Endothelial cell of umbilical vein (primary cell): ENCODE measurements at regions not wholly inside any gene's neighbourhood (a gene's known extent, or its start where the extent isn't known, plus 50 kb on each side); places are given as distances from the start of the nearest gene placed in this dataset.

Experiments
- BruUV-seq: library from RNA; stranded (reverse); fragments of 400-500 nt; replicated peaks from 2 replicates; lab custom pipeline; 2021; lab: Mats Ljungman, UMichigan
- CTCF ChIA-PET: fragments of 300-600, 350-600 bp; sonication (Branson Sonifier 250); formaldehyde crosslinking; loops from one replicate; lab custom pipeline; 2021; ENCODE audit warnings: antibody characterized with exemption, inconsistent platforms; lab: Charles Lee
- POLR2A ChIA-PET: fragments of 300-600, 350-600 bp; sonication (Branson Sonifier 250); formaldehyde crosslinking; loops from one replicate; lab custom pipeline; 2021; ENCODE audit warnings: antibody characterized with exemption, inconsistent platforms; lab: Charles Lee
- DNase-seq: peaks from one replicate; pipeline ENCODE4 v3.0.0-alpha.2; 2011; ENCODE audit warnings: low read depth, low spot score
- FAIRE-seq: peaks from 2 replicates; lab custom pipeline; 2011; peaks lifted over from hg19 to GRCh38; lab: Jason Lieb, UNC
- H2AFZ ChIP-seq: 2 replicates; pipeline ENCODE4 v1.6.0; 2012; ENCODE audit warnings: low read depth, low read length, control low read depth, inconsistent platforms
- H3K27ac ChIP-seq: 2 replicates; pipeline ENCODE4 v1.5.1; 2011; ENCODE audit warnings: low read depth, mild to moderate bottlenecking, control low read depth, low read length, moderate library complexity; ENCODE audit not compliant: insufficient read depth
- H3K27me3 ChIP-seq, 2 experiments: 2 replicates each; pipeline versions ENCODE4 v1.6.0 to v1.6.1; 2011; ENCODE audit warnings: low read length in 2 of 2, mixed read lengths in 1 of 2; ENCODE audit not compliant: control insufficient read depth in 2 of 2, insufficient read depth in 2 of 2
- H3K36me3 ChIP-seq, 2 experiments: 2 replicates in 1 of 2; 3 replicates in 1 of 2; pipeline ENCODE4 v1.5.1; 2011; ENCODE audit warnings: low read length in 2 of 2, mild to moderate bottlenecking in 1 of 2, moderate library complexity in 1 of 2; ENCODE audit not compliant: control insufficient read depth in 2 of 2, insufficient read depth in 2 of 2; ENCODE audit errors: extremely low read depth in 1 of 2
- H3K4me1 ChIP-seq: 3 replicates; pipeline ENCODE4 v1.5.1; 2011; ENCODE audit warnings: mild to moderate bottlenecking, low read length; ENCODE audit not compliant: control insufficient read depth, insufficient read depth; ENCODE audit errors: extremely low read depth
- H3K4me2 ChIP-seq: 2 replicates; pipeline ENCODE4 v1.6.1; 2011; ENCODE audit warnings: low read length, control low read depth, mixed read lengths; ENCODE audit not compliant: insufficient read depth
- H3K4me3 ChIP-seq, 3 experiments: fragments of 200-600 bp in 1 of 3; sonication (generic), shearing (Covaris generic) in 1 of 3; replicated peaks in 1 of 3; 2 replicates each; pipeline ENCODE4 v1.5.1; 2011 to 2016; ENCODE audit warnings: control low read depth in 3 of 3, low read length in 3 of 3, mild to moderate bottlenecking in 2 of 3, inconsistent platforms in 1 of 3, low read depth in 1 of 3, moderate library complexity in 1 of 3; ENCODE audit not compliant: insufficient read depth in 1 of 3
- H3K79me2 ChIP-seq: 2 replicates; pipeline ENCODE4 v1.6.0; 2012; ENCODE audit warnings: low read length, inconsistent platforms; ENCODE audit not compliant: control insufficient read depth, insufficient read depth
- H3K9ac ChIP-seq: replicated peaks from 2 replicates; pipeline ENCODE3; 2011; ENCODE audit warnings: low read length, control low read depth; ENCODE audit not compliant: insufficient read depth; ENCODE audit errors: extremely low read depth
- H3K9me1 ChIP-seq: replicated peaks from 3 replicates; pipeline ENCODE4 v1.6.0; 2011; ENCODE audit warnings: mild to moderate bottlenecking, low read length; ENCODE audit not compliant: control insufficient read depth, insufficient read depth; ENCODE audit errors: extremely low read depth
- H3K9me3 ChIP-seq: replicated peaks from 2 replicates; pipeline ENCODE4 v1.5.1; 2012; ENCODE audit warnings: low read length, inconsistent platforms; ENCODE audit not compliant: control insufficient read depth, insufficient read depth
- H4K20me1 ChIP-seq: replicated peaks from 2 replicates; pipeline ENCODE3; 2011; ENCODE audit warnings: mild to moderate bottlenecking, low read length; ENCODE audit not compliant: control insufficient read depth, insufficient read depth; ENCODE audit errors: extremely low read depth
- CTCF ChIP-seq, 2 donors: IDR thresholded peaks; 1 replicate in 1 of 2; 2 replicates in 1 of 2; pipeline ENCODE4 v1.5.1; 2011; ENCODE audit warnings: low read length in 2 of 2, mild to moderate bottlenecking in 2 of 2, moderate library complexity in 2 of 2, control low read depth in 1 of 2, inconsistent platforms in 1 of 2, low read depth in 1 of 2; ENCODE audit not compliant: insufficient read depth in 1 of 2; ENCODE audit errors: extremely low read depth in 1 of 2
- EZH2 ChIP-seq: IDR thresholded peaks from 2 replicates; pipeline ENCODE4 v1.6.1; 2012; ENCODE audit warnings: borderline replicate concordance, low read depth, mild to moderate bottlenecking, moderate library complexity, low read length, inconsistent platforms; ENCODE audit not compliant: severe bottlenecking
- FOS ChIP-seq: IDR thresholded peaks from 2 replicates; pipeline ENCODE4 v1.6.1; 2011; ENCODE audit warnings: mild to moderate bottlenecking, low read length, moderate library complexity, borderline replicate concordance; ENCODE audit not compliant: insufficient read depth
- GATA2 ChIP-seq: IDR thresholded peaks from 2 replicates; pipeline ENCODE4 v1.7.0; 2011; ENCODE audit warnings: low read depth, mild to moderate bottlenecking, moderate library complexity, mixed read lengths, low read length; ENCODE audit not compliant: insufficient read length, insufficient read depth
- JUN ChIP-seq: IDR thresholded peaks from 2 replicates; pipeline ENCODE4 v1.6.1; 2011; ENCODE audit warnings: borderline replicate concordance, low read depth; ENCODE audit not compliant: insufficient read length, insufficient read depth
- MAX ChIP-seq: IDR thresholded peaks from 2 replicates; pipeline ENCODE4 v1.6.1; 2011; ENCODE audit not compliant: insufficient read depth, insufficient read length
- MYC ChIP-seq: IDR thresholded peaks from one replicate; pipeline ENCODE4 v1.6.1; 2011; ENCODE audit warnings: mild to moderate bottlenecking, low read depth, low read length
- POLR2A ChIP-seq: IDR thresholded peaks from 2 replicates; pipeline ENCODE4 v1.6.1; 2012; ENCODE audit warnings: low read depth, mild to moderate bottlenecking, control low read depth, low read length
- POLR2AphosphoS5 ChIP-seq: IDR thresholded peaks from 2 replicates; pipeline ENCODE4 v1.6.1; 2012; ENCODE audit warnings: low read depth, mild to moderate bottlenecking, control low read depth, low read length, moderate library complexity; ENCODE audit not compliant: insufficient read depth
- dilution Hi-C: fragments of 300-500 bp; cut with MboI; formaldehyde crosslinking; loops from one replicate; pipeline ENCODE4 v1.15.0; 2019; ENCODE audit warnings: low sequenced_read_pairs; ENCODE audit not compliant: extremely low pct_ligation_motif_present
- intact Hi-C: fragments of 100-400 bp; cut with micrococcal nuclease; formaldehyde crosslinking; loops from one replicate; pipeline ENCODE4 v1.10.0; 2022

- ChIA-PET CTCF (no interaction called here), POLR2A (no interaction called here)
- intact Hi-C loops (no loop called here), dilution Hi-C loops (no loop called here)
- H2AFZ ChIP-seq, result no peak overlapping the region
- H3K79me2 ChIP-seq, result no peaks in the 10 kb centered on the region
- FAIRE-seq (no peak), DNase-seq (no peak)
- H3K36me3 ChIP-seq, result no peaks in the 10 kb centered on the region
- no peaks in the 10 kb centered on the region for H4K20me1 ChIP-seq
- H3K27ac ChIP-seq, result no peak overlapping the region
- no peak overlapping the region for H3K9ac ChIP-seq
- no peak overlapping the region for H3K4me2 ChIP-seq
- no peak overlapping the region for H3K4me3 ChIP-seq
- no peaks in the 10 kb centered on the region for H3K9me3 ChIP-seq
- H3K27me3 ChIP-seq, result no peaks in the 10 kb centered on the region
- BruUV-seq, result no TSS peak
- no peaks in the 10 kb centered on the region for H3K4me1 ChIP-seq
- TF ChIP-seq CTCF (IDR thresholded peaks at IDR 0.05; ENCODE audit: extremely low read depth in 1 of 2, insufficient read depth in 1 of 2, low read depth in 1 of 2, low read length in 2 of 2) (no peak), GATA2 (no peak), POLR2A (no peak), MAX (no peak), POLR2AphosphoS5 (no peak), FOS (no peak), MYC (no peak), EZH2 (no peak), JUN (no peak)
- no peaks in the 10 kb centered on the region for H3K9me1 ChIP-seq
Observed at GRCh38 chr5:130896636-130897035, 268.4 kb downstream of the HINT1 start.
